ENCODE measurements at regions not wholly inside any gene's neighbourhood (a gene's known extent, or its start where the extent isn't known, plus 50 kb on each side); places are given as distances from the start of the nearest gene placed in this dataset.
"Not testable (repeated sequence)": the region's sequence is repeated elsewhere in the genome, so short reads cannot be mapped to it uniquely, and the experiment has no call there.

- Histone ChIP-seq H3K36me3 (no peaks in the 10 kb centered on the region), H3K4me3 (no peak overlapping the region), H3K9me3 (no peaks in the 10 kb centered on the region), H3K27ac (no peak overlapping the region), H3K4me1 (no peaks in the 10 kb centered on the region), H3K27me3 (peaks cover 16% of the 10 kb centered on the region)
- no peak for ATAC-seq
- WGBS, 2 donors (ENCODE audit: low coverage in 1 of 2), result 70 to 100% methylated on average over 3 to 11 of the region's 11 CpGs
- TF ChIP-seq POLR2AphosphoS5 (IDR thresholded peaks at IDR 0.05) (no peak), CTCF (IDR thresholded peaks at IDR 0.05) (no peak), EP300 (IDR thresholded peaks at IDR 0.05) (no peak), POLR2A (IDR thresholded peaks at IDR 0.05) (no peak)
Observed at GRCh38 chr15:75782926-75783325, 60.3 kb upstream of the UBE2Q2 start.

- H3K4me1 ChIP-seq, result peaks cover 0 to 15% (median 0%) of the 10 kb centered on the region in 3 donors
- ATAC-seq, H3K36me3 ChIP-seq, H3K9me3 ChIP-seq, H3K27me3 ChIP-seq, H3K27ac ChIP-seq, H3K4me3 ChIP-seq: not testable (repeated sequence)
- 88% methylated on average over 2 of the region's 4 CpGs; no CpG with 5 or more reads in 1 of the 2 donors for WGBS, 2 donors (ENCODE audit: low coverage in 1 of 2)
Observed at GRCh38 chr15:75780995-75781394, 62.3 kb upstream of the UBE2Q2 start.

GRCh38 chr15:75779504-75779903 lies 63.7 kb upstream of the UBE2Q2 start:
- Histone ChIP-seq H3K27ac (no peak overlapping the region), H3K36me3 (no peaks in the 10 kb centered on the region), H3K9me3 (no peaks in the 10 kb centered on the region), H3K4me3 (no peak overlapping the region), H3K27me3 (no peaks in the 10 kb centered on the region), H3K4me1 (peaks cover 0 to 15% (median 0%) of the 10 kb centered on the region in 3 donors)
- 100% methylated on average over 2 of the region's 5 CpGs; no CpG with 5 or more reads in 1 of the 2 donors for WGBS, 2 donors (ENCODE audit: low coverage in 1 of 2)
- ATAC-seq, result no peak
- TF ChIP-seq POLR2A (IDR thresholded peaks at IDR 0.05), result no peak
- no peak for TF ChIP-seq POLR2AphosphoS5 (IDR thresholded peaks at IDR 0.05)
- TF ChIP-seq CTCF (IDR thresholded peaks at IDR 0.05), result no peak

- H3K27me3 ChIP-seq, H3K36me3 ChIP-seq, H3K9me3 ChIP-seq, H3K4me3 ChIP-seq, ATAC-seq: not testable (repeated sequence)
- peak overlapping the region in 2 of 4 donors; percentile 52 to 61 for H3K27ac ChIP-seq
- peaks cover 0 to 15% (median 0%) of the 10 kb centered on the region in 3 donors for H3K4me1 ChIP-seq
Observed at GRCh38 chr15:75776871-75777610, 64.4 kb upstream of the CSPG4 start.

- Histone ChIP-seq H3K4me3 (no peak overlapping the region), H3K4me1 (peaks cover 0 to 15% (median 0%) of the 10 kb centered on the region in 3 donors), H3K27me3 (no peaks in the 10 kb centered on the region), H3K36me3 (no peaks in the 10 kb centered on the region), H3K27ac (no peak overlapping the region), H3K9me3 (no peaks in the 10 kb centered on the region)
- no CpG with 5 or more reads among the region's 2 CpGs for WGBS, 2 donors (ENCODE audit: low coverage in 1 of 2)
- ATAC-seq, result no peak
- TF ChIP-seq CTCF (IDR thresholded peaks at IDR 0.05) (no peak), POLR2A (IDR thresholded peaks at IDR 0.05) (no peak), EP300 (IDR thresholded peaks at IDR 0.05) (no peak), POLR2AphosphoS5 (IDR thresholded peaks at IDR 0.05) (no peak)
Observed at GRCh38 chr15:75776065-75776423, 63.4 kb upstream of the CSPG4 start.

GRCh38 chr15:75775296-75776064 lies 62.8 kb upstream of the CSPG4 start:
- no peaks in the 10 kb centered on the region for H3K36me3 ChIP-seq
- H3K4me3 ChIP-seq, result no peak overlapping the region
- H3K27me3 ChIP-seq, result no peaks in the 10 kb centered on the region
- TF ChIP-seq EP300 (IDR thresholded peaks at IDR 0.05) (no peak), POLR2A (IDR thresholded peaks at IDR 0.05) (no peak), POLR2AphosphoS5 (IDR thresholded peaks at IDR 0.05) (no peak), CTCF (IDR thresholded peaks at IDR 0.05) (no peak)
- no peak for ATAC-seq
- H3K9me3 ChIP-seq, result no peaks in the 10 kb centered on the region
- H3K27ac ChIP-seq, result no peak overlapping the region
- WGBS, 2 donors (ENCODE audit: low coverage in 1 of 2), result 80 to 88% methylated on average over 3 to 7 of the region's 9 CpGs
- H3K4me1 ChIP-seq, result peaks cover 0 to 15% (median 0%) of the 10 kb centered on the region in 3 donors

GRCh38 chr15:75773974-75774373 lies 61.3 kb upstream of the CSPG4 start:
- H3K4me3 ChIP-seq, H3K36me3 ChIP-seq, ATAC-seq, H3K27me3 ChIP-seq, H3K27ac ChIP-seq, H3K9me3 ChIP-seq: not testable (repeated sequence)
- H3K4me1 ChIP-seq, result peaks cover 0 to 15% (median 0%) of the 10 kb centered on the region in 3 donors
- WGBS, 2 donors (ENCODE audit: low coverage in 1 of 2), result 60% methylated on average over 2 of the region's 3 CpGs; no CpG with 5 or more reads in 1 of the 2 donors

GRCh38 chr15:75771054-75771453 lies 58.4 kb upstream of the CSPG4 start:
- H3K4me3 ChIP-seq, H3K27ac ChIP-seq, H3K27me3 ChIP-seq, ATAC-seq, H3K4me1 ChIP-seq, H3K9me3 ChIP-seq, H3K36me3 ChIP-seq: not testable (repeated sequence)
- 33 to 48% methylated on average over 1 to 2 of the region's 2 CpGs for WGBS, 2 donors (ENCODE audit: low coverage in 1 of 2)

Measured in gastroesophageal sphincter (tissue), 4 donors.